IPS-15b (cell line): ENCODE measurements at regions not wholly inside any gene's neighbourhood (a gene's known extent, or its start where the extent isn't known, plus 50 kb on each side); places are given as distances from the start of the nearest gene placed in this dataset.

Source experiments
- H3K27me3 ChIP-seq: one replicate; pipeline ENCODE4 v1.6.1; 2013; ENCODE audit warnings: low read length; ENCODE audit not compliant: control insufficient read depth, insufficient read depth
- H3K36me3 ChIP-seq: one replicate; pipeline ENCODE4 v1.6.1; 2013; ENCODE audit warnings: low read length; ENCODE audit not compliant: control insufficient read depth, insufficient read depth
- H3K4me1 ChIP-seq: one replicate; pipeline ENCODE4 v1.6.1; 2013; ENCODE audit warnings: mild to moderate bottlenecking, low read length; ENCODE audit not compliant: control insufficient read depth, insufficient read depth
- H3K4me3 ChIP-seq: one replicate; pipeline ENCODE4 v1.5.1; 2013; ENCODE audit warnings: low read depth, low read length
- H3K9ac ChIP-seq: one replicate; pipeline ENCODE4 v1.6.1; 2013; ENCODE audit warnings: low read depth, mild to moderate bottlenecking, low read length
- H3K9me3 ChIP-seq: one replicate; pipeline ENCODE4 v1.6.1; 2013; ENCODE audit warnings: mild to moderate bottlenecking, low read length; ENCODE audit not compliant: control insufficient read depth, insufficient read depth

- H3K9ac ChIP-seq = no peak overlapping the region
- H3K9me3 ChIP-seq = no peaks in the 10 kb centered on the region
- no peak overlapping the region for H3K4me3 ChIP-seq
- H3K4me1 ChIP-seq = peaks cover 18% of the 10 kb centered on the region
- H3K27me3 ChIP-seq = no peaks in the 10 kb centered on the region
- no peaks in the 10 kb centered on the region for H3K36me3 ChIP-seq
Measured at GRCh38 chr5:125190232-125191087, 444.0 kb upstream of the ZNF608 start.

GRCh38 chr5:125194883-125195282, 448.4 kb upstream of the ZNF608 start:
- no peak overlapping the region for H3K4me3 ChIP-seq
- peaks cover 26% of the 10 kb centered on the region for H3K4me1 ChIP-seq
- H3K27me3 ChIP-seq = no peaks in the 10 kb centered on the region

GRCh38 chr5:125196481-125197111, 450.2 kb upstream of the ZNF608 start:
- Histone ChIP-seq H3K9ac (no peak overlapping the region), H3K9me3 (no peaks in the 10 kb centered on the region), H3K4me3 (no peak overlapping the region), H3K4me1 (peaks cover 26% of the 10 kb centered on the region), H3K36me3 (no peaks in the 10 kb centered on the region), H3K27me3 (no peaks in the 10 kb centered on the region)

More at GRCh38 chr5:125194883-125195282, 448.4 kb upstream of the ZNF608 start:
- Histone ChIP-seq H3K36me3 (no peaks in the 10 kb centered on the region), H3K9ac (no peak overlapping the region), H3K9me3 (no peaks in the 10 kb centered on the region)

GRCh38 chr5:125197321-125197720, 450.9 kb upstream of the ZNF608 start:
- peaks cover 26% of the 10 kb centered on the region for H3K4me1 ChIP-seq
- H3K27me3 ChIP-seq = no peaks in the 10 kb centered on the region
- H3K9ac ChIP-seq = no peak overlapping the region
- H3K4me3 ChIP-seq = no peak overlapping the region
- no peaks in the 10 kb centered on the region for H3K36me3 ChIP-seq
- H3K9me3 ChIP-seq = no peaks in the 10 kb centered on the region

- no peak overlapping the region for H3K9ac ChIP-seq
- no peaks in the 10 kb centered on the region for H3K36me3 ChIP-seq
- no peak overlapping the region for H3K4me3 ChIP-seq
- H3K9me3 ChIP-seq = no peaks in the 10 kb centered on the region
- no peaks in the 10 kb centered on the region for H3K27me3 ChIP-seq
- H3K4me1 ChIP-seq = peaks cover 26% of the 10 kb centered on the region
Measured at GRCh38 chr5:125198270-125198974, 452.0 kb upstream of the ZNF608 start.

GRCh38 chr5:125199373-125199772, 452.9 kb upstream of the ZNF608 start:
- Histone ChIP-seq H3K4me1 (peaks cover 26% of the 10 kb centered on the region), H3K27me3 (no peaks in the 10 kb centered on the region), H3K9me3 (no peaks in the 10 kb centered on the region), H3K9ac (no peak overlapping the region), H3K36me3 (no peaks in the 10 kb centered on the region), H3K4me3 (no peak overlapping the region)

GRCh38 chr5:125199968-125200865, 453.8 kb upstream of the ZNF608 start:
- Histone ChIP-seq H3K27me3 (no peaks in the 10 kb centered on the region), H3K4me3 (peak overlapping the region; percentile 45), H3K9ac (no peak overlapping the region), H3K9me3 (no peaks in the 10 kb centered on the region), H3K4me1 (peaks cover 26% of the 10 kb centered on the region), H3K36me3 (no peaks in the 10 kb centered on the region)

- Histone ChIP-seq H3K9ac (no peak overlapping the region), H3K36me3 (no peaks in the 10 kb centered on the region), H3K27me3 (no peaks in the 10 kb centered on the region), H3K9me3 (no peaks in the 10 kb centered on the region), H3K4me3 (peak overlapping the region; percentile 45), H3K4me1 (peaks cover 26% of the 10 kb centered on the region)
Measured at GRCh38 chr5:125200866-125201373, 454.5 kb upstream of the ZNF608 start.

- Histone ChIP-seq H3K9ac (no peak overlapping the region), H3K27me3 (no peaks in the 10 kb centered on the region), H3K4me3 (no peak overlapping the region), H3K36me3 (no peaks in the 10 kb centered on the region), H3K9me3 (no peaks in the 10 kb centered on the region), H3K4me1 (peaks cover 25% of the 10 kb centered on the region)
Measured at GRCh38 chr5:125201446-125202052, 455.1 kb upstream of the ZNF608 start.

GRCh38 chr5:125202353-125202752, 455.9 kb upstream of the ZNF608 start:
- Histone ChIP-seq H3K36me3 (no peaks in the 10 kb centered on the region), H3K4me1 (peaks cover 23% of the 10 kb centered on the region), H3K9me3 (no peaks in the 10 kb centered on the region), H3K9ac (no peak overlapping the region), H3K27me3 (no peaks in the 10 kb centered on the region), H3K4me3 (no peak overlapping the region)
